GM18951 (cell line): ENCODE measurements at regions not wholly inside any gene's neighbourhood (a gene's known extent, or its start where the extent isn't known, plus 50 kb on each side); places are given as distances from the start of the nearest gene placed in this dataset.

Experiments used
- POLR2A ChIP-seq: IDR thresholded peaks from 4 replicates; pipeline ENCODE4 v1.6.1; 2011; ENCODE audit warnings: mild to moderate bottlenecking; ENCODE audit not compliant: insufficient read length, insufficient read depth; ENCODE audit errors: extremely low read depth
- in situ Hi-C: fragments of 300-500 bp; cut with MboI; formaldehyde crosslinking; loops from one replicate; pipeline ENCODE4 v1.12.0; 2022; ENCODE audit warnings: low sequenced_read_pairs, mixed read lengths, inconsistent platforms; ENCODE audit not compliant: unreplicated experiment

- in situ Hi-C loops: no loop called here
- peak; percentile 21 for TF ChIP-seq POLR2A
Measured at GRCh38 chr6:134379076-134379475, 61.2 kb upstream of the SGK1 start.

- no peak for TF ChIP-seq POLR2A
- in situ Hi-C loops: no loop called here
Measured at GRCh38 chr6:134378426-134378825, 60.5 kb upstream of the SGK1 start.

- TF ChIP-seq POLR2A: no peak
- in situ Hi-C loops: no loop called here
Measured at GRCh38 chr6:134376785-134377184, 58.9 kb upstream of the SGK1 start.

- TF ChIP-seq POLR2A: no peak
- in situ Hi-C loops: no loop called here
Measured at GRCh38 chr6:134375220-134375580, 57.3 kb upstream of the SGK1 start.

GRCh38 chr6:134374491-134375219, 56.7 kb upstream of the SGK1 start:
- in situ Hi-C loops: no loop called here
- no peak for TF ChIP-seq POLR2A

- in situ Hi-C loops: no loop called here
- TF ChIP-seq POLR2A: no peak
Measured at GRCh38 chr6:134373993-134374392, 56.1 kb upstream of the SGK1 start.

GRCh38 chr6:134373282-134373922, 55.5 kb upstream of the SGK1 start:
- no peak for TF ChIP-seq POLR2A

GRCh38 chr6:134372603-134373281, 54.8 kb upstream of the SGK1 start:
- no peak for TF ChIP-seq POLR2A
- in situ Hi-C loops: no loop called here

More at GRCh38 chr6:134373282-134373922, 55.5 kb upstream of the SGK1 start:
- in situ Hi-C loops: no loop called here

GRCh38 chr6:134368670-134369069, 50.8 kb upstream of the SGK1 start:
- in situ Hi-C loops: no loop called here
- TF ChIP-seq POLR2A: no peak
